Activated CD4-positive, alpha-beta T cell treated with anti-CD3 and anti-CD28 coated beads, Interleukin-2, amount 50 U/mL, for 4 hours (primary cell): ENCODE measurements at regions not wholly inside any gene's neighbourhood (a gene's known extent, or its start where the extent isn't known, plus 50 kb on each side); places are given as distances from the start of the nearest gene placed in this dataset.

Experiments used
- DNase-seq, 2 experiments: peaks; one replicate each; pipeline ENCODE4 v3.0.0-alpha.2; 2020

DNA sequence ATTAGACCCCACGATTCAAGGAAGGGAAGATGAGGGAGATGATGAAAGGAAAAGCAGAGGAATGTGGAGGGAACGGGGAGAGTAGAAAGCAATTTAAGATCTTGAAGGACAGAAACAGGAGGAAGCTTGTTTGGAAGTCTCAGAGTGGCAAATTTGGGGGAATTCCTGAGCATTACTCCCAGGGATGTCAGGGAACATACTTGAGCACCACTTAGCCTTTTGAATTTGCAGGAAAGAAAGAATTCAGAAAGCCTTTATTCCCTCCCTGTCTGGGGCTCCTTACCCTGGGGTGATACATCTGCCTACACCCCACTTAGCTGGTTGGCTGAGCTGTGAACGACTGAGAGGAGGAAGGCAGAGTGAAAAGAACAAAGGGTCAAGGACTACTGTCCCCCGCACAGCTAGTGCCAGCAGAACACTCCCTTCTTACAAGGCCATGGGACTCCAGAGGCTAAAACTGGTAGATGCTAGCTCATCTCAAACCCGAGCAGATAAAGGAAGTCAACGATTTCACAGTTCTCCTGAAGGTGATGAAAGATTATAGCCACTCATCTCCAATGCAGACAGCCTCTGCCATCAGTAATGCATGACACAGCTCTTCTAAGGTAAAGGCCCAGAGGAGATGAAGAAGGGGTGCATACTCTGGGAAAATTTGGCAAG is 84.0 kb upstream of the AKIP1 start:
- DNase-seq = no peak

DNA sequence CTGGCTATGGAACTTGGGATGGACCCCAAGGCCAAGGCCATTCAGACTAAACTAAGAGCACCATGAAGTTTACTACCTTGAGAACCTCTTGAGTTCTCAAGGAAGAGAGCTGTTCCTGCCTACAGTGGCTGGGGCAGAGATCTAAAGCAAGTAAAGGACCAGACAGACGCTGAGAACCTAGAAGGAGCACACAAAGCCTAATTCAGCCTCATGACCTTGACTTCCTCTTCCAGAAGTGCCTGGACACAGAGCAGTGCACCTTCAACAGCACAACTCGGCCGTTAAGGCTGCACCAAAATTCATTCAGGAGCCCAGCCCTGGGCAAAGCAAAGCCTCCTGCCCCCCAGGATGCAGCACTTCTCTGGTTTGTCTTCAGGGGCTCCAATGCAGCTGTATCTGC is 82.9 kb upstream of the AKIP1 start:
- no peak for DNase-seq

DNA sequence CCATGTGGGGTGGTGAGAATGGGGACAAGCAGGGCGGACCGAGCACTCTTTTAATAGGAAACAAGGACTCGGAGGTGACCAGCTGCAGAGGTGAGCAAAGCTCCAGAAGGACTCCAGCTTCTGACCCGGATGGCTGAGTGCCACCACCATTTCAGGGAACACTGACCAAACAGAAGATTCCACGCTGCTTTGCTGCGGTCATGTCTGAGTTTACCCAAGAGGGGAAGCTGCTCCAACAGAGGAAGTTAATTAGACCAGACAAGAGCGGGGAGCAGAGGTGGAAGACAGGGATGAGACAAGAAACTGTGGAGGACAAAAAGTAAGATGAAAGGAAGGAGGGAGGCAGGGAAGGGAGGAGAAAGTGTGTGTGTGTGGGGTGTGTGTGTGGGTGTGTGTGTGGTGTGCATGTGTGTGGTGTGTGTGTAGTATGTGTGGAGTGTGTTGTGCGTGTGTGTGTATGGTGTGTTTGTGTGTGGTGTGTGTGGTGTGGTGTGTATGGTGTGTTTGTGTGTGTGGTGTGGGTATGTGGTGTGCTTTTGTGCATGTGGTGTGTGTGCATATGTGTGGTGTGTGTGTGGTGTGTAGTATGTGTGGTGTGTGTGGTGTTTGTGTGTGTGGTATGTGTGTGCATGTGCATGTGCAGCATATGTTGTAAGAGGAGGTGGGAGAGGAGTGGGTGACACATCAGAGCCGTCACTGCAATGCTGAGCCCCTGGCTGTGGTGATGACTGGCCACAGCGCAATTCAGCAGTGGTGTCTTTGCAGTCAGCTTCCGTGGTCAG is 82.2 kb upstream of the AKIP1 start:
- DNase-seq = no peak

DNA sequence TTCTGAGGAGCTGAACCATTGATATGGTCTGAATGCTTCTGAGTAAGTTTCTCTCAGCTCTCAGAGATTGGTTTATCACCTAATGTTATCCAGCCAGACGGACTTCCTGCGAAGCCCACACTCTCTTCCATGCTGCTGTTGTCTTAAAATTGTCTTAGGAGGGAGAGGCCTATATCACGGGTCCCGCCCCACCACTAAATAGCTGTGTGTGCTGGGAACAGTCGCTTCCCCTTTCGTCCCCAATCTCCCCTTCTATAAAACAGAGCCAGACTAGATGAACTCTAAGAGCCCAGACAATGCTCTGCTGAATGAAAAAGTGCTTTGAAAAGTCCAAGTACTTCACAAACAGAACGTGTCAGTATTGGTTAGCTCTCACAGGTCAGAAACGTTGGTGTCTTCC is 81.4 kb upstream of the AKIP1 start:
- no peak for DNase-seq

DNA sequence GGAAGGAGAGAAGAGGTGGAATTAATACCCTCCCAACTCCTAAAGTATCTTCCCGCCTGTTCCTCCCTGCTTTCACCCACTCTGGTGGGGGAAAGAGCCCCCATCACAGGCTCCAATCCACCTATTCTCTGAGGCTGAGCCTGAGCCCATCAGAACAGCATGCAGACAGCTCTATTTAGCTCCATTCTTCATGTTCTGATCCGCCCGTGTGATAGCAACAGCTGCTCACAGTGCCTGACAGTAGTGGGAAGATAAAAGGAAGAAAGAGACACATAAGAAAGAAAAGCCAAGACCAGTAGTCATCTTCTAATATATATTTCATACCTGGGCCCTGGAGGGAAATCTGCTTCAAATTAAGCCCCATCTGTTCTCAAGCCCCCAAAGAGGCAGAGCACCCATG is 80.3 kb upstream of the AKIP1 start:
- DNase-seq = no peak

DNA sequence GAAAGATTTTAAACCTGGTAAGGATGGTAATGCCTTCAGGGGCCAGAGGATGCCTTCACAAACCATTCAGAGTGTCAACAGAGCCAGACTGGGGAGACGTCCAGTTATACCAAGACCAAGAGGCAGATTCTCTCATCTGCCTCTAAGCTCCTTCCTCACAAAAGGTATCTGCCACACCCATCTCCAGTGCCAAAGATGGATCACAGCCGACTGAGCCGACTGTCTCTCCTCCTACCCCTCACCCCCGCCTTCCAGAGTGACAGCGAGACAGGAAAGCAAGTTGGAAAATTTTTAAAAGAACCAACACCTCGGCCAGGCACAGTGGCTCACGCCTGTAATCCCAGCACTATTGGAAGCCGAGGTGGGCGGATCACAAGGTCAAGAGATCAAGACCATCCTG is 79.1 kb upstream of the AKIP1 start:
- no peak for DNase-seq

DNA sequence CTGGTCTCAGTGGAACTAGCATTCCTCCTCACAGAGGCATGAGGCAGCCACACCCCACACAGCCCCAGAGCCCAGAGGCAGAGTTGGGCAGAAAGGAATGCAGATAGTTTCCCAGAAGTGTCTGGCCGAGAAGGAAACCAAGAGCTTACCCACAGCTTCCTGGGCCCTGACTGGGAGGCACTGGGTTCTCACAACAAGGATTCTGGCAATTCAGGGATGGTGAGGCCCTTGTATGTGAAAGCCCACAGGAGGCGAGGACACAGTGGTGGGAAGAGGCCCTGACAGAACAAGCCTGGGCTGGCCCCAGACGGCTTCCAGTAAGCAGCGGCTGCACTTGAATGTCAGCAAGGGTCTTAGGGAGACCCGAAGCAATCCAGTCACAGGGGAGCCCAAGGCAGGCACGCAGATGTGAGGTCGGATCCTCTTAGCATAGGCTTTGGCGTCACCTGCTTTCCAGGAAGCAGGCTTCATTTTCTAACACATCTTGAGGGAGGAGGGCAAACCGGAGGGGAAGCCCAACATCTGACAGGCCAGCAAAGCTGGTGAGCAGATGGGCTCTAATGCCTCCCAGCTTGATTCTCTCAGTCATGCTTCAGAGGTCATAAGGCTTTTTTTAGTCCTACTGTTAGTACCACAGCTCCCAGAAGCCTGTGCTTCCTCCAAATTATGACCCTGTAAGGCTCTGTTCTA is 78.3 kb upstream of the AKIP1 start:
- DNase-seq = no peak

DNA sequence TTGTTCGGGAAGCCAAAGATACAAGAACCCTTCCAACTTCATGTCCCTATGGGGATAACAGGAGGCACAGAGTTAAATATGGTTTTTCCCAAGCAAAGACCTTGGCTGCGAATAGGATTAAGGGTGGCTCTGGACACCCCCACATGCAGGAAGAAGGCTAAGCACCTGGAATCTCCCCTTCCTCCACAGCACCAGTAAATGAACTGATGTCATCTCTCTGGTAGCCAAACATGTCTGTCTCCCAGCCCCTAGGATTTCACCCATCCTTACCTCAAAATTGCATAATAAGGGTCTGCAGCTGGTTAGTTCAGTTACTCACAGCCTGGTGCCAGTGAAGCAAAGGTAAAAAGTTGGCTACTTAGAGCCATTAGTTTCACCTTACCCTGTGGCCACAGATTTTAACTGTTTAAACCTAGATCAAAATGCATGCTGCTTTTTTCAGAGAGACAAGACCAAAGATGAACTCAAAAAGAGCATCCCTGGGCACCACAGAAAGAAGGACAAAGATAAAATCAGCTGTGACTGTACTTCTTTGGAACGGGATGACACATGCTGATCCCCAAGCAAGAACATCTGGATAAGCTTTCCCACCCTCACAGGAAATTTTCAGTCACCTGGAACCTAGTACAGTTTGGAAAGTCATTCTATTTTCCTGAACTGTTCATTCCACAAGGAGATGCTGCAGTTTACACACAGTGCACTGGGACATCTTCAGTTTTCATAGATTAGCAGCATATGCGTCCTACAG is 77.2 kb upstream of the AKIP1 start:
- DNase-seq = no peak

DNA sequence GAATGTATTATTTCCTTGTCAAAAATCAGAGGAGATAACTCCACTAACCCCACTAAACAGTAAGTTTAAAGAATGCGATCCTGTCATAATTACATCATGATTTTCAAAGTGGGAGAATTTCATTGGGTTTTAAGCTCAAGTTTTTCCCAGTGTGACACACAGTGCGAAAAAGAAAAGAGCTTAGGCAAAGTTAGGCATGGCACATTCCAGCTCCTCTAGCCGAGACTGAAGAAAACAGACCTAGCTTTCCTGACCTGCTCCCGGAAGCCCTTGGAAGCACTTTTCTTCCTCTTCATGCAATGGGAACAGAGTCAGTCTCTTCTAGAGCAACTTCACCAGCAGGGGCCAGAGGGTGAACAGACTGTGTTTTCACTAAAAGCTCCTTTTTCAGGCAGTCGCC is 76.6 kb upstream of the AKIP1 start:
- DNase-seq = no peak

DNA sequence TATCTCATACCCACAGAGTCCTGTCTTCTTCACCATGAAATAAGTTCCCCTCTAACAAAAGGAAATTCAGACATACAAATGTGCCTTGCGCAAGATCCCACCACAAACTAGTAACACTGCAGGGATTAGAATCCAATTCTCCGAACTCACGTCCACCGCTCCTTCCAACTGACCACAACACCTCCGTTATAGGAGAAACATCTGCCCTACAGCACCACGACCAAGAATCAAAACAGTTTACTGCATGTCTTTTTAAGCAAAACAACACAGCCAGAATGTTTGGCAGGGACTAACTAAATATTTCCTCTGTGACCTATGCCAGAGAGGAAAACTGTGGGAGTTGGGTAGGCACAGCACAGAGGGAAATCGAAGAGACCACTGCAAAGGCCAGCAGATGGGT is 72.7 kb upstream of the AKIP1 start:
- no peak for DNase-seq

DNA sequence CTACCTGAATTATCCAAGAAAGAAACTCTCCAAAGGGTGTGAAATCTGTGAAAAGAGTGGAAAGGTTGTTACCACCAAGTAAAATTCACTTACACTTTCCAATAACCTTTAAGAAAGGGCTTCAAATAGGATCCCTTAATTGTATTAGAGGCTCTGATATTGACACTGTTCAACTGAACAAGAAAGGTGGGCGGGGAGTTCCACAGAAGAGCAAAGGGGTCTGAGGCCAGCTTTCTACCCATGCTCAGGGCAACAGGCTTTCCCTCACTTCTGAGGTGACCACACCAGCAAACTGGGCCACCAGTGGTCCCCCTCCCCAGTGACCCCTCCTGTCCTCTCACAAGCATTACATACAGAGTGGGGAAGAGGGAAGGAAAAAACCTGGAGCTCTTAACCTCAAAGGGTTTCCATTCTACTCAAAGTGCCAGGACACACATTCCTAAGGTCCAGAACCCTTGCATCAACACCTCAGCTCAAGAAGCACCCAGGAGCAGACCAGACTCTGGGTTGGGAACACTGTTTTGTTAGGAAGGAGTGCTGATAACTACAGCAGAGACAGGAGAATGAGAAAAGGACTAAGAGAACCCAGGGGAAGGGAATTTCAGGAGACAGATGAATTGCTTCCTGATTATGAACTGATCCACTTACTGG is 71.6 kb upstream of the AKIP1 start:
- no peak for DNase-seq

DNA sequence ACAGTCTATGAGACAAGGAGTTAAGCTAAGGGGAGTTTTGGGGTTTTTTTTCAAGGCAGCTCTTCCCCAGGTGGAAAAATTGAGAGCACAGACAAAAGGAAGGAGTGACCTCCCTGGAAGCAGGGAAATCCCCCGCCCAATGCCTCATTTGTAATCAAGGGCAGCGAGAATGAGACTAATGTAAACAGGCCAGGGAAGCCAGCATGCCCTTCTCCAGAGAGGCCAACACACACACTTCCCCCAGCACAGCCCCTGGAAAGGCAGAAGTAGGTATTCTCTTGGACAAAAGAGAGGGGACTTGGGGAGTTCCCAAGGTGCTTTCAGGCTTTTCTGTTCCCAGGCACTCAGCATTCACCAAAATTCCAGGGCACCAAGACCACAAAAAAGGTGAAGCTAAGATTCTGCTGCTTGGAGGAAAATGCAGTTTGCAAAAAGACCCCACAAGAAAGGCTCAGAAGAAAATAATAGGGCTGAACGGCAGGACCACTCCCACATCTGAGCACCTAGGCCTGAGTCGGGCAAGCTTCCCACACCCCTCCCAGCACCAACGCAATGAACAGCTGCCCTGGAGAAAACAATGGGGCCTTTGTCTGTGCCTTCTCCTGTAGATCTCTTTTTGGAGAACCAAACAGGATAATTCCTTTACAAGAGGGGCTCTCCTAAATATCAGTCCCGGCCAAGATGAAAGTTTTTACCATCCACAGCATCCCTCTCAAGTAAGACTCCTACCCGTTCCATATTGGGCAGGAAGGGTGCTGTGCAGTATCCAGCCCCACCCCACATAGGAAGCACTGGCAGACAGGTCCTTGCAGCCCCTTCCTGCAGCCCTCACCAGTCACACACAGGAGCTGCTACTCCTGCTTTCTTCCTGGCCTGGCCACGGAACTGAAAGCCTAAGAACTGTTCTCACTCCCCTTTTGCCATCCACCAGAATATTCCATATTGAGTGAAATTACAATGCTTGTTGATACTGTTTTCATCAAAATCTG is 70.7 kb upstream of the AKIP1 start:
- DNase-seq = no peak

DNA sequence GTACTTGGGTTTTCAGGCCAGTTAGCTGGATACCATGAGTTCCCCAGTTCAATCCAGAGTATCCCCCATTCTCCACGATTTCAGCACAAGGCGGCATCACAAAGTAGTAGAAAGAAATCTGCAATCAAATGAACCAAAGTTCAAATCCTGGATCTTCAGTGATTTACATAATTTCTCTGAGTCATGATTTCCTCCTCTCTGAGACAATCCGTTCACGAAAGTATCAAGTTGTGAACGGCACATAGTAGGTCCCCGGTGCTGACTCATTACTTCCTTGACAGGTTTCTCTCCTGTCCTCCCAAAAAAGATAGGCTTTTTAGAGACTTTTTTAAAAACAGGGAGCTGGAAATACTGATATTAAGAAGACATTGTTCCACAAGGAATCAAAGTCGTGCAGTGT is 69.1 kb upstream of the AKIP1 start:
- DNase-seq = no peak

DNA sequence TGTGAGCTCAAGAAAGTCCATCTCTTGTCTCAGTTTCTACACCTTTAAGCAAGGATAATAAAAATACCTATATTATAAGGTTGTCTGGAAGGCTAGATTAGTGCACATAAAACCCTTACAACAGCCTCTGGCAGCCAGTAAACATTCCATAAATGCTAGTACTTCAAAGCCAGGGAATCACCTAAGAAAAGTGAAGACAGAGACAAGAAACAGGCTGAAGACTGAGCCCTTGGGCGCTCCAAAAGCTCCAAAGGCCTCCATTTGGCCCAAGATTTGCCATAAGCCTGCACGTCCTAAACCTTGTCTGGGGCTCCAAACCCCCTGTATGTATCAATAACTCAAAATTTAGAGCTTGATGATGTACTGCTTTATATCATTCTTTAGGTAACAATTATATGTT is 52.2 kb upstream of the AKIP1 start:
- no peak for DNase-seq
